Suppressor macrophage treated with lipopolysaccharide for 4 hours (primary cell): ENCODE measurements at regions not wholly inside any gene's neighbourhood (a gene's known extent, or its start where the extent isn't known, plus 50 kb on each side); places are given as distances from the start of the nearest gene placed in this dataset.

Source experiments
- DNase-seq: peaks from one replicate; pipeline ENCODE4 v3.0.0-alpha.2; 2020

DNA sequence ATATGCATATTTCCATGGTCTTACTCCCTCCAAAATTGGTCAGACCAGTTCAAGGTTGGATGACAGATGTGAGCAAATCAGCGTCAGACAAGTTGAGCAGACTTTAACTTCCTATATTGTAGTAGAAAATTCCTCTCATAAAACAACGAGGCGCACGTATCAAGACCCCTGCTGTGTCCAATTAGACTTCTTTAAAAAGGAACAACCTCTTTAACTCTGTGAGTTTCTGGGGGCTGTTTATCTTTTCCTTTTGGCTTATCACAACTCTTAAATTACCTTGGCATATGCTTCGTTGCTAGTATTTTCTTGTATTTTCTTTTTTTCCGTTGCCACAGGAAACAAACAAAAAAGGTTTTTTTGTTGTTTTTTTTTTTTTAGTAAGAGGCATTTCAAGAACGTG is 398.2 kb upstream of the WWC1 start:
- no peak for DNase-seq

DNA sequence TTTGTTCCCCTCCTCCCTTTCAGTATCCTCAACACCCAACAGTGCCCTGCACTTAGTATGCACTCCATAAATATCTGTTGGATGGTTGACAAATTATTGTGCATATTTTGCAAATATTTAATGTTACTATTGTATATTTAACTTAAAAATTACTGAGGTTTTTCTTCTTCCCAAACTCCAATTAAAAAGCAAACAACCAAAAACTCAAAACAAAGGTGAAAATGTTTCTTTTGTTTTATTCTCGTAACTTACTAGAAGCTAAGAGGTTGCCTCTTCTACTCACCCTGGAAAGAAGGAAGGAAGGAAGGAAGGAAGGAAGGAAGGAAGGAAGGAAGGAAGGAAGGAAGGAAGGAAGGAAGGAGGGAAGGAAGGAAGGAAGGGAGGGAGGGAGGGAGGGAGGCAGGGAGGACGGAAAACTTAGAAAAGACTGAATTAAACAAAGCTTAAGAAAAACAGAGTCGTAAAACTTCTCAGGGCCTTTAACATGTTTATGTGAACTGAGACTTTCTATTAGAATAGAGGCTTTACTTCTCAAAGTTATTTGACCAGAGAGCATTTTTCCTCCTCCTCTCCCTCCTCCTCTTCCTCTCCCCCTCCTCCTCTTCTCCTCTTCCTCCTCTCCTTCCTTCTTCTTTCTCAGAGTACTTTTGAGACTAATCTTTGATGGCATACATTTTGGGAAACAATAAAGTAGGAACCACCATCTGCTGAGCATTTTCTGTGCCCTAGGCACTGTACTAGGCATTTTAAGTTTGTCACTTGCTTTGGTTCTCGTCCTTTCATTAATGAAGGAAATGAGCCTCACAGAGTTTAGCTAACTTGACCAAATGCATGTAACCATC is 396.6 kb upstream of the WWC1 start:
- no peak for DNase-seq

DNA sequence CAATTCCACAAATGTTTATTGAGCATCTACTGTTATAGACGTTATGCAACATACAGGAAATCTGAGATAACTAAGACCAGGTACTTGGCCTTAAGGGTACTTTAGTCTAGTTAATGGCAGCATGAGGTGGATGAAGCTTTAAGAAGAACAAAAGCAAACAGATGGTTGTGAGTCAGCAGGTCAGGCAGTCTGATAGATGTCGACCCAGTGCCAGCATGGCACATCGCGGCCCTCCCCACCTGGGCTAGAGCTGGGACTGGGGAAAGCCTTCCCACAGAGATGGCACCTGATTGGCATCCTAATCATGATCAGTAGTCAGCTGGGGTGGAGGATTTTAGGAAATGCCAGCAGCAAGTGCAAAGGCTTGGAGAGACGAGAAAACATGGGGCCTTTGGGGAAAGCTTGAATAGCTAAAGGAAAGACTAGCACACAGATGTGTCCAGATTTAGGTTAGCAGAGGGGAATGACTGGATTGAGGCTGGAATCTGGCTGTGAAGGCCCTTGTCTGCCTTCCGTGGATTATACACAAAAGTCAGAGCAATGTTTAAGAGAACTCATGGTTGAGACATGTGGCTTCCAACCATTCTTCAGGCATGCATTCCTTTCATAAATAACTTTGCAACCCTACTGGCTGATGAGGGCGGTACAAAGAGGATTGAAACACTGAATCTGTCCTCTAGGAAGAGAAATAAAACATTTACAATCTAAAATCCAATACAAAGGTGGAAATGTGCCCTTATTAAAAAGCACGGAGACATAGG is 395.4 kb upstream of the WWC1 start:
- DNase-seq = no peak

DNA sequence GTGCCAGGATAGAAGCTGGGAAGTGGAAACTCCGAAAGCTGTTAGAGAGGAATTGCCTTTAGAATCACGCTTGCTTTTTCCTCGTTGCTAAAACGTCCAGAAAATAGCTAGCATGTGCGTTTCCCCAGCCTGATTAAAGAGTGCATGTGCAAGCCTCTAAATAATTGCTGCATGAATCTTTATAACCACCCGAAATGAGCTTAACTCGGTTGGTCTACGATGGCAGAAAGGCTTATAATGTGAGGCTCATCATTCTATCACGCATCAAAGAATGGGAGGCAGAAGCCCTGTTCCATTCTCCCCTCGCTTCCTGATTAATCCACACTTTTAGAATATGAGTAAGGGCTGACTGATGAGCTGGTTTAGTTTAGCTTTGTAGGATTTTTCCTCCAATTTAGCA is 394.6 kb upstream of the WWC1 start:
- DNase-seq = no peak

DNA sequence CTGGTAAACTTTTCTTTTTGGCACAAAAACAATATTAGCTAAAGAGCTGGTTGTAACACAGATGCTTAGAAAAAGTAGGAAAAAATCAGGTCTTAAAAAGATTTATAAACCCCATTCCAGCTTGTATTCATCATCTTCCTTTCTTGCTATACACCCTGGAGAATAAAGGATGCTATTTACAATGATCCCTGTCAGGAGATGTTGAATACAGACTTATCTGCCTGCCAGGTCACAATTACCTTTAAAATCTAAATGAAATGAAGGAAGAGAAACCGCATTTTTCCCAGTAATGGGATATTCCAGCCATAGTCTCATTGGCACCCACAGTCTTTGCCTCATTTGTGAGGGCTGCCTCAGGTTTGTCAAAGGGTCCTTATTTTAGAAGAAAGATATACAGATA is 394.1 kb upstream of the WWC1 start:
- DNase-seq = no peak

DNA sequence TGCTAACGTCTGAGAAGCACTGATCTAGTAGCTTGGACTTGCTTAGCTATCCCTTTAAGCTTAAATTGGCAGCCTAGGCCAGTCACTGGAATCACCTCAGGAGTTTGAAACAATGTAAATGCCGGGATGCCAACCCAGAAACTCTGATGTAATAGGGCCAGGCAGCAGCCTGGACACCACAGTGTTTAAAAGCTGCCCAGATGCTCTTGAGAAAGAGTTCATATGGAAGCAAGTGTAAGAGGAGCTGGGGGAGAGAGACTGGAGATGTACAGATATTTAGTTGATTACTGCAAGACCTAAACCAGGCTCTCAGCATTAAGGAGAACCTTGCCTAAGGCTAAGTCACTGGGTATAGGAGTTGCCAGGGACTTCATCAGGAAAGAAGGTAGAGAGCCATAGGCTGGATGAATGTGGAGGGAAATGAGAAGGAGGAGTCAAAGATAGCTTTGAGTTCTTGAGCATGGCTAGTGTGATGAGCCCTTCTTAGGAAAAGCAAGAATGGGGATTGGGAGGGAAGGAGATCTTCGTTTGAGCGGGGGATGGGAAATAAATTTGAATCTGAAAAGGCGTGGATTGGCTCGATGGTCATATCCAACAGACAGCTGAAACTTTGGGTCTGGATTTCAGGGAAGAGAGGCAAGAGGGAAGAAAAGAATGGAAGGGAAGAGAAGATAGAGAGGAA is 392.9 kb upstream of the WWC1 start:
- DNase-seq = no peak

DNA sequence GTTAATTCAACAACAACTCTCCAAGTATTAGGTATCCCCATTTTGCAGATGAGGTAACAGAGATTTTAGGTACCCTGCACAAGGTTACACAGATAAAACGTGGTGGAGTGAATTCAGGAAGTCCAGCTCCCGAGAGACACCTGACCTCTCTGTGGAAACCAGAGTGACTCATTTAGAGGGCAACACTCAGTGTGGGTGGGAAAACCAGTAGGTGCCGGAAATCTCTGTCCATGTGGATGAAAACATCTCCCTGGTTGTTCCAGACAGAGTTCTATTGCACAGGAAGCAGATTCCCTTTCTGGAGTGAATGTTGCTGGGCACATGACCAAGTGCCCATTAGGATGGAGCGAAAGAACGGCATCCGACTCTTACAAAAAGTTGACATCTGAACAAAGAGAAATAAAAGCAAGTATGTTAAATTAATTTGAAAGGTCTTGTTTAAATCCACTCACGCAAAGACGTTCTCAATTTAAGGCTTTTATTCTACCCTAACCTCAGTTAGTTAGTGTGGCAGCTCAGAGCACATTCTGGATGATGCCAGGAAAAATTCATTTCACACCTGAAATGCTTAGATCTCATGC is 391.9 kb upstream of the WWC1 start:
- DNase-seq = no peak

DNA sequence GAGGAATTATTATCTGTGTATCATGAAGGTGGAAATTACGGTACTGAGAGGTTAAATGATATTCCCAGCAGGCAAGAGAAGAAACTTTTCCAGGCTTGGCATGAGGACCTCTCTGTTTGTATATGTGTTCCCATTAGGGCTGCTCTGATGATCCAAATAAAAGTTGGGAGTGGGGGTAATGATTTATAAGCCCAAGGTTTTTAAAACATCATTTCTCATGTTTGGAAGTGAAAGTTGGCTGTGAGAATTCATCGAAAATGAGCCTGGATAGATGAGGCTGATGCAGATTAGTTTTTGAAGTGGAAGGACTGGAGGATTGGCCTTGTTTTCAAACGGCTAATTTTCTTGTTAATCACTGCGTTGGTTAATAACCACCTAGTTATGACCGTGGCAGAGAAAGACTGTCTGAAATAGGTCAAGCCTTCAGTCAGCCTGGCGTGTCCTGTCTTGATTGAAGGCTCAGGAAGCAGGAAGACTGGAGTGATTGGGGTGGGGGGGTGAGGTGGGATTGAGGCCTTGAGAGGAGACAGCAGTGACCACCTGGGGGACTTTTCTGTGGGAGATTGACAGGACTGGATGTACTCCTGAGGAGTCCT is 391.0 kb upstream of the WWC1 start:
- no peak for DNase-seq

DNA sequence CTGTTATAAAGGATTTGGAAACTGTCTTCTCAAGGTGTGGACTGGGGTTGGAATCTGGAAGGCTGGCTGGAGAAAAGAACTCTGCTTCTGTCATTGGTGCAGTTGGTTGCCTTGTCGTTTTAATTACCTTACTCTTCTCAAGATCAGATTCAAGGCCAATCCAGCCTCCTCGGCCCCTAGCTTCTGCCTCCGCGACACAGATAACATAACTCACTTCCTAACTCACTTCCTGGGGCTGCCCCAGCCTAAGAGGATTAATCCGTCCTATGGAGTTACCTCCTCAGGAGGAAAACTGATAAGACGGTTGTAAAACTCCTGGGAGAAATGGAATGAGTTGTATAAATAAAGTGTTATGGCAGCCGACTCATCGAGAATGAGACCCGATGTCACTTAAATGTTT is 389.1 kb upstream of the WWC1 start:
- DNase-seq = no peak

DNA sequence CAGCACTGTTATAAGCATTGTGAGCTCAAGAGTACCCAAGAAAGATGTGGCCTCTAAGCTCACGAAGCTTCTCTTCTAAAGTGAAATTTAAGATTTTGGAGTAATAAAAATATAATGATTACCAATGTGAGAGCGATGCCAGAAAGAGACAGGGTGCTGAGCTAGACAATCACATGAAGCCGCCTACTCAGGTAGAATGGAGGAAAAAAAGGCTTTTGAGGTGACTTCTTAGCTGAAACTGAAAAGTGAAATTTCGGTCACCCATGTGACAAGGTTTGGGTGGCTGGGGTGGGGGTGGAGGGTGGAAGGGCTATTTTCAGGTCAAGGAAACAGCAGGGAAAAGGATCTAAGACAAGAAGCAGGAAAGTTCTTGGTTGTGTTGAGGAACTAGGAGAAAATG is 388.2 kb upstream of the WWC1 start:
- DNase-seq = no peak

DNA sequence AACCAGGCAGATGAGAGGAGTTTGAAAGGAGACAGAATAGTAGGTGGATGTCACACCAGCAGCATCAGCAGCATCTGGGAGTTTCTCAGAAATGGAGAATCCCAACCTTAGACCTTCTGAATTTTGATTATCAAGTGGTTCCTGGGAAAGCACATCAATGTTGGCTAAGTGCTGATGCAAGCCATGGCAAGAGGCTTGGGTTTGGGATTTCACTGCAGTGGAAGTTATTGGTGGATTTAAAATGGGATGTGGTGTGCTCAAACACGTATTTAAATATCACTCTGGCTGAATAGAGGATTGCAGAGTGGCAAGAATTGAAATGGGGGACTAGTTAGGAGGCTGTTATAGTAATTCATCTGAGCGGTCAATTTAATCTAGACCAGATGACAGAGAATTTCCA is 387.8 kb upstream of the WWC1 start:
- DNase-seq = no peak

DNA sequence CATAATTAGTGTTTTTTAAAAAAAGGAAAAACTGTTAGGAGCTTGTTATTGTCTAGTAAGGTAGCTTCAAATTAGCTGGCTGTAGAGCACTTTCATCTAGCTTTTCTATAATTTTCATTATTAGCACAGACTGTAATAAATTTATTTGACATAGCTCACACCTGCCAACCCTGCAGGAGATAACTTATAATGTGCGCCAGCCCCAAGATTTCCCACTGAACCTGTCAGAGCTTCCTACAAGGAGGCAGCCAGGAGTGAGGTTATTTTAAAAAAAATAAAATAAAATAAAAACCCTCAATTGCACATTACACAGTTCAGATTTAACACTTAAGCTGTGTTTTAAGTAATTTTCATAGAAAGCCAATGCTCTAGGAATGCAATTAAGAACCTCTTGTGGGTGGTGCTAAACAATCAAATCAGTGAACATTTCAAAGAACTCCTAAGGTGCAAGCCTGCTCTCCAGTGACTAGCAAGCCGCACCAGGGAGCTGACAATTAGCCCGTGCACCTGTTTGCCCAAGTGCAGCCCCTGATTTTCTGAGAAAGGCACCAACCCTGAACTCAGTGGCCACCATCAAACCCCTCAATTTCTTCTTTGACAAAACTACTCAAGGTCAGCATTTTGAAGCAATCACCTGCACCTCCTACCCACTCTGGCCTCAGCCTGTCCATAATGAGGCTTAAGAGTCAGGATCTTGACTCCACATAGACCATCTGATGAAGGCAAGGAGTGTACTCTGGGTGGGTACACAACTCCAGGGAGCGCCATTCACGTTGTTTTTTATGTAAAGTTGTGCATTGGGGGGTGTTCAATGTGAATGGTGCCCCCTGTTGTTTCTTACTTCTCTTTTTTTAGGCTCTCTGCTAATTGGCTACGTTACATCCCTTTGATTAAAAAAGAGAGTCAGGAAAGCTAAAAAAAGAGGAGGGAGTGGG is 385.3 kb upstream of the WWC1 start:
- no peak for DNase-seq

DNA sequence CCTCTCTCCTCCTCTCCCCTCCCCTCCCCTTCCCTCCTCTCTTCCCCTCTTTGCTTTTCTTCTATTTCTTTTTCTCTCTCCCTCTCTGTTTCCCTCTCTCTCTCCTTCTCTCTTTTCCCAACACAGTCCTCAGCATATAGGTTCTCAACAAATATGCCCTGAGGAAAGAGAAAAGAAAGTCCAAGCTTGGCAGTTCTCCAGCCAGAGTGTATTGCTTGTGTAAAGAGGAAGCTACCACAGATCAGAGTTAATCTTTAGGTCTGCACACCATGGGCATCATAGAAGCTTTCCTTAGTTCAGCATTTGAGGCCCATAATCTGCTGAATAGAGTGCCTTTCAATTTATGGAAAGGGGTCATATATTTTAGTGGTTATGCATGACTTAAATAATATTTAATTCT is 382.8 kb upstream of the WWC1 start:
- no peak for DNase-seq

DNA sequence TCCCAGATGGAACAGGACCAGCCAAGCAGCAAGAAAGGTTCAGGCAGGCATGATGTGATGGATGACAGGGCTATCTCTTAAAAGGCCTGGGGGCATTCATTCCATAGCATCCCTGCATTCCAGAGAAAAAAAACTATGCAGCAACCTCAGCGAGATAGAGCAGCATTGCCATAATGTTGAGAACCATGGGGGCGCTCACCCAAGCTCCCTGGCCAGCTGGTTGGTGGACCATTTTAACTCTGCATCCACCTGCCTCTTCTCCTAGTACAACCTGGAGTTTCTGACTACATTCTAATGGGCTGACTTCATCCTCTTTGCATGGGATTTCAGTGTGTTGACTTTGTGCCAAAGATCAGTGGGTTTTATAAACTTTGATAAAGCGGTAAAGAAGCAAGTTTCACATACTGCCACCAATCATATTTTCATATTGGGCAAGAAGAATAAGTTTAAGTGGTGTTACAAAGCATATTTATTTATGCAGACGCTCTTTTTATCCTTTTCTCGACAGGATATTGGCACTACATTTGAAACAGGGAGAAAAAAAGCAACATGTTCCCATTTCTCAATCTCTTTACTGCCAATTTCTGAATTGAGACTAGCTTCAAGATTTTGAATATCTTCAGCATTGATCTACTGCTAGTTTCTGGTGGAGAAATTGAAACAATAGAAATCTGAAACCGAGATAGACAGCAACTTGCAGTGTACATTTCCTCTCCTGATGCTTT is 378.3 kb upstream of the WWC1 start:
- DNase-seq = no peak

DNA sequence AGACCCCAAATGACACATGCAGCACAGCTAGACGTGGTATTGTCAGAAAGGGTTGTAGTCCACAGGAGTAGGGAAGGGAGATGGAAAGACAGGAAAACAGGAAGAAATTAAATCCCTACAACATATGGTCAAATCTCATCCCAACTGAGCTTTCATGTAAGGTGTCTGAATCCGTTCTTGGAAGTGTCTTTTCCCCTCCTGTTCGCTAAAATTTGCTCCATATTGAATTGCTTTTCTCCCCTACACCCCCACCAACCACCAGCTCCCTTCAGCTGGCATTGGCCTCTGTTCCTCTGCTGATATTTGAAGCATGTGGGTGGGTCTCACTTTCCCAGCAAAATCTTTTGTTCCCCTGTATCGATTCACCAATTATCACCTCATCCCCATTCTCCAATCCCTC is 376.2 kb upstream of the WWC1 start:
- no peak for DNase-seq

DNA sequence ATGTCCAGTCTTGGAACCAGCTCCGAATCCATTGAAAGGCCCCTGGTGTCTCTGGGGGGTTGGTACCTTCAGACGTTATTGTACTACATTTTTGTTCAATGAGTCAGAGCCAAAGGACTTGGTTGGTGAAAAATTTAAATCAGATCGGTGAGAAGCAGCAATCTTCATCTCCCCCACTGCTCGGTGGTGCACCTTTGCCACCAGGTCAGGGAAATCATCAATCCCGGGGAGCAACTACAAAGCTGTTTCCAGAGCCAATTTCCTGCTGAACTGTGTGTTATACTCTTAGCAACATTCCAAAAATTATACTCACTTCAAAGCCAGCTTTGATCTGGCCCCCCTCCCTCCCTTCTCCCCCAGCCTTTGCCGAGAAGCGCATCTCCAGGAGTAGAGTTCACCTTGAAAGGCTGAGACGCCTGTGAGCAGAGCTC is 375.2 kb upstream of the WWC1 start:
- DNase-seq = no peak

DNA sequence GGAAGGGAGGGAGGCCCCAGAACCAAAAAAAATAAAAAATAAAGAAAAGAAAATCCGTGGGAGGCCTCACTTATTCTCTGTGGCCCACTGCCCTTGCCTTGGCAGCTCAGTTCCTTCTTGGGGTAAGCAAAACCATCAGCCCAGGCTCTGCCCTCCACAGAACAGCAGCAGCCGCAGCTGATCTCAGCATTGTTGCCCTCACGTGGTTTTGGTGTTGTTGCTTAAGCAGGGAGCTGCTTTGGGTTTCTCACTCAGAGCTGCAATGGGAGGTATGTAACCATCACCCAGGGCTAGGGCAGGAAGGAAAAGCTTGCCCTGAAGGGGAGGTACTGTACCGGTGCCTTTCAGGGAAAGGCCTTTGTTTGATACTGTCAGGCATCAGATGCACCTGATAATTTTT is 374.7 kb upstream of the WWC1 start:
- peak; percentile 45 for DNase-seq

DNA sequence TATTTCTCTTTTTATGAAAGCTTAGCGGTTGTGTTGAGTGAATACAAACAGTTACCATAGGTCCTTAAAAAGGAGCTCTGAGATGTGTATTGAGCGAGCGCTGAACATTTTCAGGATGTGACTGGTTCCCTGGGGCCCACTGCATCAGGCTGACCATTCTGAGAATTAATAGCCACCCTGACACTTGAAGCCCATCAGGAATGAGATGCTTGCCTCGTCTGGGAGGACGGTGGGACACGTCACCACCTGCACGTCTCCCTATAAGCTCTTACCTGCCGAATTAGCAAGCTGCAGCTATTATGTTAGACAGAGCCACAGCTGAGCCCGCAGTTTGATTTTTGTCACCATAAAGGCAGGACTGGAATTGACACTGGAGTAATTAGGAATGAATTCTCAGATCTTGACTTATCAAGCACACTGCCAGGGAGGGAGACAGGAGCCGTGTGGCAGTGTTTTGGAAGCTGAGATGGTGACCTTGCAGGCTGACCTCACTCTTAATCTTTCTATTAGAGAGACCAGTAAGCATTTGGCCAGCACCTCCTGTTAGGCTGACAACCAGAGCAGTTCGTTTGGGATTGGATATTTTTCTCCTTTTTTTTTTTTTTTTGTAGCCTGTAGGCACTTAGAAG is 373.1 kb upstream of the WWC1 start:
- DNase-seq = no peak

DNA sequence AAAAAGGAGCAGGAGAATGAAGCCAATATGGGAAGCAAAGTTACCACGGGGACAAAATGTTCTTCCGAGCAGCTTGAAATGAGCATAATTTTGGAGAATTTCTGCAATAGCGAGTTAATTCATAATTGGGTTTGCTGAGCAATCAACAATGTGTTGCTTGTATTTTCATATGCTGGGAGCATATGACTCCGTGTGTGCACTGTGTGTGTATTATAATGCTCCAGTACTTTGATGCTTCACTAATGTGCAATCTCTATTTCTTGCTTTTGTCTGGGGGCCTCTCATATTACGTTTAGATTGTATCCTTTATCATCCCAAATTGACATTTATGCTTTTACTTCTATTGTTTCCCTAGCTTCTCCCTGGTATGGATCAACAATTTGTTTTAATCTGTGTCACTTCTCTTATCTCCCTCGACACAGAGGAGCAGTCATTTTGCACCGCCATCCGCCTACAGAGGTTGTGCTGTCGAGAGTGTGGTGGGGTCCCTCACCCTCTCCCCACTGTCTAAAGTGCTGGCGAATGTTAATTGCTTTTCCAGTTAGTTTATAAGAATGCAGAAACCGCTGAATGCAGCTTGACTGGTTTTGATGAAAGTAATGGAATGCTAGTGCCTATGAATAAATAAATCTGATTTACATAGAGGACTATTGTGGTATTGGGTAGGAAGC is 372.5 kb upstream of the WWC1 start:
- DNase-seq = no peak

DNA sequence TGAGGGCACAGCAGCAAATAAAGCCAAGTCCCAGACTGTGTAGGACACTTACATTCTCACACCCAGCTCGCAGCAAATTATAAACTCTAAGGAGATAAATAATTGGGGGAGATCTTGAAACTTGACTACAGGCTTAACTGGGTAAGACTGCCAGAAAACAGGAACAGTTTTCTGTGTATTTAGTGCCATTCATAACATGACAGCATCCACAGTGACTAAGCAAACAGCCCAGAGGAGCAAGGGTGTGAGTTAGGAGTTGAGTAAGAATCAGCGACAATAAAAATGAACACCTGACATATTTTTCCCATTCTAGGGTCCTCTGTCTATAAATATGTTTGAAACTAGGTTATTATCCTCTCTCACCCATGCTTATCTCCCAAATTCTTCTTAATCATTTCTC is 370.9 kb upstream of the WWC1 start:
- peak; percentile 51 for DNase-seq
